ENCODE measurements at regions not wholly inside any gene's neighbourhood (a gene's known extent, or its start where the extent isn't known, plus 50 kb on each side); places are given as distances from the start of the nearest gene placed in this dataset.

DNA sequence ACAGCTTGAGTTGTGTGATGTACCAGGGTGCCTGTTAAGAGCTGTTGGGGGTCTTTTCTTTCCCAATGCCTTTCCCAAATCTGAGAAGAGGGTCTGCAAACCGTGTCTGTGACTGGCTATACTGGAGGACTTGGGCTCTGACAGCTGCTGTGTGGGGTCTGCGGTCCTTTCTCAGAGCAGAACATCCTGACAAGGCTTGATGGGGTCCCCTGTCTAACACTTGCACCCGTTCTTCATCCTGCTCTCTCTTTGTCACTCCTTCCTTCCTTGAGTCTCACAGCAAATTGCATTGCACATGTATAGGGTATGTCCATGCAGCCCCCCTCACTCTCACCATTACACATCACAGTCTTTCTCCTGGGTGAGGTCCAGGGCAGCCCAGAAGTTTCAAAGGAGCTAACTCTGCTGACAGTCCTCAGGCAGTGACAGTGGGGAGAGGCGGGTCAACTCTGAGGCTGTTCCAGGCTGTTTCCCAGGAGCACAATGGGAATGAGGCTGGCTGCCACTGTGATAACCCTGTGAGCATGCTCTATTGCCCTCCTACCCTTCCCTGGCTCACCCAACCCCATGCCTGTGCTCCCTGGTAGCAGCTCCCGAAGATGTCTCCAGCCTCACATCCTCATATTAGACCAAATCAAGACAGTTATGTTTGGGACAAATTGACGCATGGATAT lies 163.2 kb upstream of the GGTLC1 start:
- TF ChIP-seq EZH2 (IDR thresholded peaks at IDR 0.05; ENCODE audit: borderline replicate concordance) (no peak), EZH2phosphoT487 (IDR thresholded peaks at IDR 0.05; ENCODE audit: low read depth, severe bottlenecking, unreplicated experiment) (no peak)
- TF ChIP-seq, protein P1, sequence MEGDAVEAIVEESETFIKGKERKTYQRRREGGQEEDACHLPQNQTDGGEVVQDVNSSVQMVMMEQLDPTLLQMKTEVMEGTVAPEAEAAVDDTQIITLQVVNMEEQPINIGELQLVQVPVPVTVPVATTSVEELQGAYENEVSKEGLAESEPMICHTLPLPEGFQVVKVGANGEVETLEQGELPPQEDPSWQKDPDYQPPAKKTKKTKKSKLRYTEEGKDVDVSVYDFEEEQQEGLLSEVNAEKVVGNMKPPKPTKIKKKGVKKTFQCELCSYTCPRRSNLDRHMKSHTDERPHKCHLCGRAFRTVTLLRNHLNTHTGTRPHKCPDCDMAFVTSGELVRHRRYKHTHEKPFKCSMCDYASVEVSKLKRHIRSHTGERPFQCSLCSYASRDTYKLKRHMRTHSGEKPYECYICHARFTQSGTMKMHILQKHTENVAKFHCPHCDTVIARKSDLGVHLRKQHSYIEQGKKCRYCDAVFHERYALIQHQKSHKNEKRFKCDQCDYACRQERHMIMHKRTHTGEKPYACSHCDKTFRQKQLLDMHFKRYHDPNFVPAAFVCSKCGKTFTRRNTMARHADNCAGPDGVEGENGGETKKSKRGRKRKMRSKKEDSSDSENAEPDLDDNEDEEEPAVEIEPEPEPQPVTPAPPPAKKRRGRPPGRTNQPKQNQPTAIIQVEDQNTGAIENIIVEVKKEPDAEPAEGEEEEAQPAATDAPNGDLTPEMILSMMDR (IDR thresholded peaks at IDR 0.05; ENCODE audit: poor library complexity) = no peak

Measured in hepatocyte (in vitro differentiated cells).